Thyroid gland (tissue), 4 donors: ENCODE measurements at regions not wholly inside any gene's neighbourhood (a gene's known extent, or its start where the extent isn't known, plus 50 kb on each side); places are given as distances from the start of the nearest gene placed in this dataset.
"Not testable (repeated sequence)": the region's sequence is repeated elsewhere in the genome, so short reads cannot be mapped to it uniquely, and the experiment has no call there.

Experiments
- POLR2A ChIP-seq, 2 donors: fragments of 450-650 bp; IDR thresholded peaks; one replicate each; pipeline ENCODE4 v1.6.1; 2017; ENCODE audit warnings: antibody characterized with exemption in 2 of 2, mild to moderate bottlenecking in 2 of 2, moderate library complexity in 1 of 2
- TF ChIP-seq, protein P1 (sequence below), 6 experiments: fragments of 200-600 bp in 3 of 6; fragments of 450-650 bp in 3 of 6; sonication (generic) in 3 of 6; IDR thresholded peaks; one replicate each; pipeline ENCODE4 v1.5.1; 2016 to 2019; ENCODE audit warnings: antibody characterized with exemption in 6 of 6, mild to moderate bottlenecking in 2 of 6, inconsistent platforms in 1 of 6, moderate library complexity in 1 of 6

DNA sequence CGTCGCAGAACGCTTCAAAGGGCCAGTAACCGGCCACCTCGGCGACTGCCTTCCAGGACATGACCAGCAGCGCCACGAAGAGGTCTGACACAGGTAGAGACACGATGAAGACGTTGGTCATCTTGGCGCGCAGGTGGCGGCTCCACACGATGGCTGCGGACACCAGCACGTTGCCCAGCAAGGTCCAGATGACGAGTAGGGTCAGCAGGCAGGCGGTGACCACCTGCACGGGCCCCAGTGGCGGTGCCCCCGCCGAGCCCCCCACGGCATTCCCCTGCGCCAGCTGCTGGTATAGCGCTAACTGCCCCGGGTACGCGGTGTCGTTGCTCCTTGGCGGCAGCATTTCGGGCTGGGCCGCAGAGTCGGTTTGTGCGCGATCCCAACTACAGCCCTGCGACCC is 2994.1 kb downstream of the RPIA start:
- not testable (repeated sequence) for TF ChIP-seq POLR2A (IDR thresholded peaks at IDR 0.05)
- TF ChIP-seq, protein P1, sequence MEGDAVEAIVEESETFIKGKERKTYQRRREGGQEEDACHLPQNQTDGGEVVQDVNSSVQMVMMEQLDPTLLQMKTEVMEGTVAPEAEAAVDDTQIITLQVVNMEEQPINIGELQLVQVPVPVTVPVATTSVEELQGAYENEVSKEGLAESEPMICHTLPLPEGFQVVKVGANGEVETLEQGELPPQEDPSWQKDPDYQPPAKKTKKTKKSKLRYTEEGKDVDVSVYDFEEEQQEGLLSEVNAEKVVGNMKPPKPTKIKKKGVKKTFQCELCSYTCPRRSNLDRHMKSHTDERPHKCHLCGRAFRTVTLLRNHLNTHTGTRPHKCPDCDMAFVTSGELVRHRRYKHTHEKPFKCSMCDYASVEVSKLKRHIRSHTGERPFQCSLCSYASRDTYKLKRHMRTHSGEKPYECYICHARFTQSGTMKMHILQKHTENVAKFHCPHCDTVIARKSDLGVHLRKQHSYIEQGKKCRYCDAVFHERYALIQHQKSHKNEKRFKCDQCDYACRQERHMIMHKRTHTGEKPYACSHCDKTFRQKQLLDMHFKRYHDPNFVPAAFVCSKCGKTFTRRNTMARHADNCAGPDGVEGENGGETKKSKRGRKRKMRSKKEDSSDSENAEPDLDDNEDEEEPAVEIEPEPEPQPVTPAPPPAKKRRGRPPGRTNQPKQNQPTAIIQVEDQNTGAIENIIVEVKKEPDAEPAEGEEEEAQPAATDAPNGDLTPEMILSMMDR (IDR thresholded peaks at IDR 0.05): not testable (repeated sequence)
